ENCODE measurements at regions not wholly inside any gene's neighbourhood (a gene's known extent, or its start where the extent isn't known, plus 50 kb on each side); places are given as distances from the start of the nearest gene placed in this dataset.
"Not testable (repeated sequence)": the region's sequence is repeated elsewhere in the genome, so short reads cannot be mapped to it uniquely, and the experiment has no call there.

- no peak for DNase-seq (ENCODE audit: low read depth)
- TF ChIP-seq CTCF (conservative IDR thresholded peaks at IDR 0.05; ENCODE audit: low read depth, low read length) = no peak
- H3K4me3 ChIP-seq (ENCODE audit: low read depth, low read length) = no peak overlapping the region
Observed at GRCh38 chr5:96315431-96315830, 117.6 kb downstream of the PCSK1 start.

DNA sequence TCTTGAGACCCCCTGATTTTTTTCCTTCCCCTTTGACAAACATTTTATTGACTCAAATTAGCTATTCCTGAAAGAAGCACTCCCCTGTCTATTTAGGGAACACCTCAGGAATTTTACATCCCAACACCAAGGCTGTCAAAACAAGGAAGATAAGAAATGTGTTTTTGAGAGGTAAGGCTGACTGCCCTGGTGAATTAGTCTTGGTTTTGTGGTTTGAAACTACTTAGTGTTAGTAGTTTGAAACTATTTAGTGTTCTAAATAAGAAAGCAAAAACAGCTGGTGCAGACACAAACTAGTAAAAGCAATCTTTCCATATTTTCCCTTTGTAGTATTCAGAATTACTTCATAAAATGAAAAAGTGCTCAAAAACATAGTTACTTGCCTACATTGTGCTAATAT is 120.7 kb downstream of the PCSK1 start:
- DNase-seq (ENCODE audit: low read depth) = no peak
- no peak for TF ChIP-seq CTCF (conservative IDR thresholded peaks at IDR 0.05; ENCODE audit: low read depth, low read length)
- H3K4me3 ChIP-seq (ENCODE audit: low read depth, low read length) = no peak overlapping the region

- H3K4me3 ChIP-seq (ENCODE audit: low read depth, low read length); DNase-seq (ENCODE audit: low read depth): not testable (repeated sequence)
Observed at GRCh38 chr5:96307047-96307446, 126.0 kb downstream of the PCSK1 start.

DNA sequence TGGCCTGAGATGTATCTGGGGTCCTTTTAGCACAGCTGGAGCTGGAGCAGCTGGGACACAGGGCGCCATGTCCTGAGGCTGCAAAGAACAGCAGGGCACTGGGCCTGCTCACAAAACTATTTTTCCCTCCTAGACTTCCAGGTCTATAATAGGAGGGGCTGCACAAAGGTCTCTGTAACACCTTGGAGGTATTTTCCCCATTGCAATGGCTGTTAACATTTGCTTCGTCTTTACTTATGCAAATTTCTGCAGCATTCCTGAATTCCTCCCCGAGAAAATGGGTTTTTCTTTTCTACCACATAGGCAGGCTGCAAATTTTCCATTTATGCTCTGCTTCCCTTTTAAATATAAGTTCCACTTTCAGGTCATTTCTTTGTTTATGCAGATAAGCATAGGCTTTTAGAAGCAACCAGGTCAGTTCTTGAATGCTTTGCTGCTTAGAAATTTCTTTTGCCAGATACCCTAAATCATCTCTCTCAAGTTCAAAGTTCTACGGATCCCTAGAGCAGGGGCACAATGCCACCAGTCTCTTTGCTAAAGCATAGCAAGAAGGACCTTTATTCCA is 130.8 kb downstream of the PCSK1 start:
- TF ChIP-seq CTCF (conservative IDR thresholded peaks at IDR 0.05; ENCODE audit: low read depth, low read length) = no peak
- DNase-seq (ENCODE audit: low read depth) = no peak
- no peak overlapping the region for H3K4me3 ChIP-seq (ENCODE audit: low read depth, low read length)

GRCh38 chr5:96300976-96301375 is 132.1 kb downstream of the PCSK1 start:
- no peak for TF ChIP-seq CTCF (conservative IDR thresholded peaks at IDR 0.05; ENCODE audit: low read depth, low read length)
- H3K4me3 ChIP-seq (ENCODE audit: low read depth, low read length) = no peak overlapping the region
- no peak for DNase-seq (ENCODE audit: low read depth)

DNA sequence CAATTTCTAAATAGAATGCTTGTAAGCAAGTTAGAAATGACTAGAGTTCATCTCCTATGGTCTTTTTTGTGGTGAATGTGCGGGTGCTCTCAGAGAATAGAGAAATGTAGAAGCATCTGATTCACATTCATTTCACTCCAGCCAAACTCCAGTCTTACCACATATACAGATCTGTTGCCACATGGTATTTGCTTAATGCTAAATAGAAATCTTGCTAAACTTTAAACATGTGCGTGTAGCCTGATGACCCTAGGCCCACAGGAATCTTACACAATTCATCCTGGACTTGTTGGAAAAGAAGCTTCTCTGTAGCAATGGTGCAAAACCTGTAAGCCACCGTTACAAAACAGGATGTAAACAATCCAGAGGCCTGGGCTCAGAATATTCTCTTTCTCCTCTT is 135.2 kb downstream of the PCSK1 start:
- peak; percentile 35 for DNase-seq (ENCODE audit: low read depth)
- no peak overlapping the region for H3K4me3 ChIP-seq (ENCODE audit: low read depth, low read length)
- TF ChIP-seq CTCF (conservative IDR thresholded peaks at IDR 0.05; ENCODE audit: low read depth, low read length) = no peak

DNA sequence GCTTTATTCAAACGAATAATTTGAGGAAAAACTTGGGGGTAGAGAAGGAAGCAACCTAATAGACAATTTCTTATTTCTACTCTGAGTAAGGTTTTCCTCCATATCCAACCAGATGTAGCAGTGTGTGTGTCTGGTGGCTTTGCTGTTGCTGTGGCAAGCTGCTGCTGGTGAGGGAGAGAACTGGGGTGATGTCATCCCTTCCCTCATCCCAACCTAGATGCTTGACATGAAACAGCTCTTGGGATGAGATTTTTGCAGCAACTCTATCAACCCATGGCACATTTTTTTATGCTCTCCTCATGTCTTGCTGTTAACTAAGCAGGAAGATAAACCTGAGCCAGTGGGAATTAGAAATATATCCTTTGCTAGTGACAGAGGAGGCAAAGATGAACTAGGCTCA is 135.8 kb downstream of the PCSK1 start:
- no peak for DNase-seq (ENCODE audit: low read depth)
- no peak for TF ChIP-seq CTCF (conservative IDR thresholded peaks at IDR 0.05; ENCODE audit: low read depth, low read length)
- H3K4me3 ChIP-seq (ENCODE audit: low read depth, low read length) = no peak overlapping the region

DNA sequence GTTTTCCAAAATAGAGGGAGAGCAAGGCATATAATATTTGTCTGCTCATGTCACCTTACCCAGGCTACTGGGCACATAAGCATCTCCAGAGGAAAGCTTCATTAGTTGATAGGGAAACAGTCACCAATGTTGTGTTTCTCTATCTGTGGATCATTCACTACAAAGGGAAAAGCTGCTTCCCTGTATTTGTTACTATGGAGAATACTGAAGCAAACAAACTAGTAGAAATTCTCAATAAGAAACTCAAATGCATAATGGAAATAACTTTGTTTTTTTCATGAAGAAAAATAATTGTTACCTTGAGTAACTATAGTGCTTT is 138.2 kb downstream of the PCSK1 start:
- no peak overlapping the region for H3K4me3 ChIP-seq (ENCODE audit: low read depth, low read length)
- no peak for TF ChIP-seq CTCF (conservative IDR thresholded peaks at IDR 0.05; ENCODE audit: low read depth, low read length)
- no peak for DNase-seq (ENCODE audit: low read depth)

Measured in epithelial cell of proximal tubule (primary cell).